A549 (cell line): ENCODE measurements at regions not wholly inside any gene's neighbourhood (a gene's known extent, or its start where the extent isn't known, plus 50 kb on each side); places are given as distances from the start of the nearest gene placed in this dataset.

Source experiments
- CTCF ChIP-seq: fragments of >200 bp; sonication (Bioruptor Twin); formaldehyde crosslinking; IDR thresholded peaks from 3 replicates; pipeline ENCODE4 v1.5.1; 2016
- EP300 ChIP-seq, 2 experiments: fragments of >200 bp; sonication (Bioruptor Twin); formaldehyde crosslinking; IDR thresholded peaks; 2 replicates in 1 of 2; 3 replicates in 1 of 2; pipeline ENCODE4 v1.6.1; 2016 to 2017
- JUNB ChIP-seq: fragments of >200 bp; sonication (Bioruptor Twin); formaldehyde crosslinking; IDR thresholded peaks from 2 replicates; pipeline ENCODE4 v1.6.1; 2016
- MAZ ChIP-seq: fragments of 150-350 bp; IDR thresholded peaks from 2 replicates; pipeline ENCODE4 v1.6.1; 2014; ENCODE audit warnings: antibody characterized with exemption, low read depth, low read length, borderline replicate concordance
- NFE2L2 ChIP-seq: fragments of 150-350 bp; conservative IDR thresholded peaks from 2 replicates; pipeline ENCODE4 v1.6.1; 2014; ENCODE audit warnings: low read length
- POLR2A ChIP-seq: IDR thresholded peaks from 2 replicates; pipeline ENCODE4 v1.6.1; 2012; ENCODE audit warnings: mild to moderate bottlenecking, low read length
- RCOR1 ChIP-seq: fragments of 150-350 bp; IDR thresholded peaks from 2 replicates; pipeline ENCODE4 v1.6.1; 2014; ENCODE audit warnings: antibody characterized with exemption, low read length, low read depth
- SREBF2 ChIP-seq: fragments of 450-650 bp; IDR thresholded peaks from 2 replicates; pipeline ENCODE4 v1.6.1; 2014; ENCODE audit warnings: mild to moderate bottlenecking, moderate library complexity

- no peak for TF ChIP-seq RCOR1
- TF ChIP-seq EP300 (IDR thresholded peaks at IDR 0.05): no peak
- no peak for TF ChIP-seq MAZ
- TF ChIP-seq JUNB: no peak
- no peak for TF ChIP-seq SREBF2
- TF ChIP-seq POLR2A: no peak
- TF ChIP-seq NFE2L2: no peak
- TF ChIP-seq CTCF: no peak
Observed at GRCh38 chr14:98791661-98792060, 480.3 kb downstream of the BCL11B start.
